ENCODE measurements at regions not wholly inside any gene's neighbourhood (a gene's known extent, or its start where the extent isn't known, plus 50 kb on each side); places are given as distances from the start of the nearest gene placed in this dataset.

DNA sequence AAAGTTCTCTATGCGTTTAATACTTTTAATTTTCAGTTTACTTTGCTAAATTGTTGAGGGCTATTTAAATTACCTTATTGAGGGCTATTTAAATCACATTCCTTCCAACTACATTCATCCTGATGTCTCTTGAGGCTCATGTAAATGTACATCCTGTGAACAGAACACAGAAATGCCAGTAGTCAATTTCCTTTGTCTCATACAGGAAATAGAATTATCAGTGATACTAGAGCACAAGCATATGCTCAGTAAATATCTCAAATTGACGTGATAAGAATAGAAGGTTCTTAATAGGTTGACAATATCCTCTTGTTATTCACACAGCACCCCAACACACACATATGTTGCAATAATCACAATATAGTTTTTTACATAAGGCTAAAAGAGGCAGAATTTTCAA, 449.0 kb downstream of the CYLC2 start:
- TF ChIP-seq MYC (IDR thresholded peaks at IDR 0.05; ENCODE audit: low read depth, low read length) (no peak), POLR2A (IDR thresholded peaks at IDR 0.05; ENCODE audit: extremely low read depth, insufficient read length) (no peak)
- TF ChIP-seq, protein P1, sequence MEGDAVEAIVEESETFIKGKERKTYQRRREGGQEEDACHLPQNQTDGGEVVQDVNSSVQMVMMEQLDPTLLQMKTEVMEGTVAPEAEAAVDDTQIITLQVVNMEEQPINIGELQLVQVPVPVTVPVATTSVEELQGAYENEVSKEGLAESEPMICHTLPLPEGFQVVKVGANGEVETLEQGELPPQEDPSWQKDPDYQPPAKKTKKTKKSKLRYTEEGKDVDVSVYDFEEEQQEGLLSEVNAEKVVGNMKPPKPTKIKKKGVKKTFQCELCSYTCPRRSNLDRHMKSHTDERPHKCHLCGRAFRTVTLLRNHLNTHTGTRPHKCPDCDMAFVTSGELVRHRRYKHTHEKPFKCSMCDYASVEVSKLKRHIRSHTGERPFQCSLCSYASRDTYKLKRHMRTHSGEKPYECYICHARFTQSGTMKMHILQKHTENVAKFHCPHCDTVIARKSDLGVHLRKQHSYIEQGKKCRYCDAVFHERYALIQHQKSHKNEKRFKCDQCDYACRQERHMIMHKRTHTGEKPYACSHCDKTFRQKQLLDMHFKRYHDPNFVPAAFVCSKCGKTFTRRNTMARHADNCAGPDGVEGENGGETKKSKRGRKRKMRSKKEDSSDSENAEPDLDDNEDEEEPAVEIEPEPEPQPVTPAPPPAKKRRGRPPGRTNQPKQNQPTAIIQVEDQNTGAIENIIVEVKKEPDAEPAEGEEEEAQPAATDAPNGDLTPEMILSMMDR (IDR thresholded peaks at IDR 0.05; ENCODE audit: low read depth, low read length): no peak
- TF ChIP-seq, protein P2, sequence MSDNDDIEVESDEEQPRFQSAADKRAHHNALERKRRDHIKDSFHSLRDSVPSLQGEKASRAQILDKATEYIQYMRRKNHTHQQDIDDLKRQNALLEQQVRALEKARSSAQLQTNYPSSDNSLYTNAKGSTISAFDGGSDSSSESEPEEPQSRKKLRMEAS (IDR thresholded peaks at IDR 0.05; ENCODE audit: low read depth, low read length): no peak

Measured in NB4 (cell line).